Esophagus (tissue), 2 donors: ENCODE measurements at regions not wholly inside any gene's neighbourhood (a gene's known extent, or its start where the extent isn't known, plus 50 kb on each side); places are given as distances from the start of the nearest gene placed in this dataset.

Experiments used
- H3K27ac ChIP-seq, 2 donors: one replicate each; pipeline ENCODE4 v1.5.1; 2013; ENCODE audit warnings: low read depth in 2 of 2, mild to moderate bottlenecking in 2 of 2, inconsistent platforms in 1 of 2, low read length in 1 of 2, moderate library complexity in 1 of 2
- H3K27me3 ChIP-seq, 2 donors: one replicate each; pipeline ENCODE4 v1.6.1; 2013; ENCODE audit warnings: low read length in 2 of 2, control low read depth in 1 of 2, mild to moderate bottlenecking in 1 of 2; ENCODE audit not compliant: insufficient read depth in 2 of 2, control insufficient read depth in 1 of 2
- H3K36me3 ChIP-seq, 2 donors: one replicate each; pipeline ENCODE4 v1.6.1; 2013; ENCODE audit warnings: low read length in 1 of 2; ENCODE audit not compliant: control insufficient read depth in 2 of 2, insufficient read depth in 2 of 2
- H3K4me1 ChIP-seq, 2 donors: one replicate each; pipeline ENCODE4 v1.6.1; 2013; ENCODE audit warnings: low read length in 1 of 2; ENCODE audit not compliant: control insufficient read depth in 2 of 2, insufficient read depth in 2 of 2
- H3K4me3 ChIP-seq, 2 donors: one replicate each; pipeline ENCODE4 v1.5.1; 2013; ENCODE audit warnings: low read length in 2 of 2, mild to moderate bottlenecking in 2 of 2, low read depth in 1 of 2, moderate library complexity in 1 of 2
- H3K9me3 ChIP-seq, 2 donors: one replicate each; pipeline ENCODE4 v1.6.1; 2013; ENCODE audit warnings: mild to moderate bottlenecking in 2 of 2, low read depth in 1 of 2, low read length in 1 of 2, moderate library complexity in 1 of 2; ENCODE audit not compliant: control insufficient read depth in 2 of 2, insufficient read depth in 1 of 2
- WGBS, 2 donors: extraction: QIAGEN DNeasy Blood & Tissue Kit; methylation state at CpG; one replicate each; pipeline ENCODE4 v1.1.7; 2013; 5-methylcytosine and 5-hydroxymethylcytosine counted together
- donor health status: healthy with polysubstance abuse.
- donor health status: Bipolar disorder and iron deficiency.

- 84 to 86% methylated on average over 4 of the region's 4 CpGs for WGBS, 2 donors
- no peaks in the 10 kb centered on the region for H3K4me1 ChIP-seq
- no peaks in the 10 kb centered on the region for H3K9me3 ChIP-seq
- H3K4me3 ChIP-seq: no peak overlapping the region
- no peak overlapping the region for H3K27ac ChIP-seq
- no peaks in the 10 kb centered on the region for H3K27me3 ChIP-seq
- H3K36me3 ChIP-seq: no peaks in the 10 kb centered on the region
Observed at GRCh38 chr3:35523074-35523473, 116.3 kb upstream of the ARPP21 start.

- no peaks in the 10 kb centered on the region for H3K9me3 ChIP-seq
- no peak overlapping the region for H3K27ac ChIP-seq
- no peaks in the 10 kb centered on the region for H3K36me3 ChIP-seq
- H3K27me3 ChIP-seq: no peaks in the 10 kb centered on the region
- H3K4me3 ChIP-seq: no peak overlapping the region
- no peaks in the 10 kb centered on the region for H3K4me1 ChIP-seq
- 74 to 77% methylated on average over 4 of the region's 4 CpGs for WGBS, 2 donors
Observed at GRCh38 chr3:35523838-35524237, 115.5 kb upstream of the ARPP21 start.

- no peaks in the 10 kb centered on the region for H3K9me3 ChIP-seq
- WGBS, 2 donors: 88 to 92% methylated on average over 2 of the region's 2 CpGs
Observed at GRCh38 chr3:35524856-35525255, 114.5 kb upstream of the ARPP21 start.

GRCh38 chr3:35528728-35529127 is 110.6 kb upstream of the ARPP21 start:
- H3K9me3 ChIP-seq: no peaks in the 10 kb centered on the region
- no peak overlapping the region for H3K27ac ChIP-seq
- H3K36me3 ChIP-seq: no peaks in the 10 kb centered on the region
- WGBS, 2 donors: 65 to 75% methylated on average over 6 of the region's 6 CpGs
- no peaks in the 10 kb centered on the region for H3K4me1 ChIP-seq
- no peaks in the 10 kb centered on the region for H3K27me3 ChIP-seq
- no peak overlapping the region for H3K4me3 ChIP-seq

More at GRCh38 chr3:35524856-35525255, 114.5 kb upstream of the ARPP21 start:
- Histone ChIP-seq H3K4me3 (no peak overlapping the region), H3K27me3 (no peaks in the 10 kb centered on the region), H3K4me1 (no peaks in the 10 kb centered on the region), H3K36me3 (no peaks in the 10 kb centered on the region), H3K27ac (no peak overlapping the region)

- no peak overlapping the region for H3K4me3 ChIP-seq
- no peaks in the 10 kb centered on the region for H3K36me3 ChIP-seq
- H3K27me3 ChIP-seq: no peaks in the 10 kb centered on the region
- no peaks in the 10 kb centered on the region for H3K4me1 ChIP-seq
- no peak overlapping the region for H3K27ac ChIP-seq
- H3K9me3 ChIP-seq: no peaks in the 10 kb centered on the region
- WGBS, 2 donors: 84 to 91% methylated on average over 6 of the region's 6 CpGs
Observed at GRCh38 chr3:35529337-35529736, 110.0 kb upstream of the ARPP21 start.

GRCh38 chr3:35537265-35537664 is 102.1 kb upstream of the ARPP21 start:
- Histone ChIP-seq H3K4me3 (no peak overlapping the region), H3K27ac (no peak overlapping the region), H3K36me3 (no peaks in the 10 kb centered on the region), H3K9me3 (no peaks in the 10 kb centered on the region), H3K27me3 (no peaks in the 10 kb centered on the region), H3K4me1 (no peaks in the 10 kb centered on the region)
- 47 to 63% methylated on average over 1 of the region's 1 CpG for WGBS, 2 donors

GRCh38 chr3:35544976-35545375 is 94.3 kb upstream of the ARPP21 start:
- Histone ChIP-seq H3K27ac (no peak overlapping the region), H3K36me3 (no peaks in the 10 kb centered on the region), H3K27me3 (no peaks in the 10 kb centered on the region), H3K9me3 (no peaks in the 10 kb centered on the region), H3K4me3 (no peak overlapping the region), H3K4me1 (no peaks in the 10 kb centered on the region)
- WGBS, 2 donors: 43 to 48% methylated on average over 1 of the region's 1 CpG

- Histone ChIP-seq H3K4me1 (no peaks in the 10 kb centered on the region), H3K36me3 (no peaks in the 10 kb centered on the region), H3K9me3 (no peaks in the 10 kb centered on the region), H3K27me3 (no peaks in the 10 kb centered on the region), H3K27ac (no peak overlapping the region), H3K4me3 (no peak overlapping the region)
- 20 to 30% methylated on average over 1 of the region's 1 CpG for WGBS, 2 donors
Observed at GRCh38 chr3:35549690-35550089, 89.6 kb upstream of the ARPP21 start.

- no peak overlapping the region for H3K27ac ChIP-seq
- no peaks in the 10 kb centered on the region for H3K36me3 ChIP-seq
- 75 to 89% methylated on average over 2 of the region's 2 CpGs for WGBS, 2 donors
- H3K9me3 ChIP-seq: peaks cover 3% of the 10 kb centered on the region in 2 donors
- no peak overlapping the region for H3K4me3 ChIP-seq
- no peaks in the 10 kb centered on the region for H3K27me3 ChIP-seq
- no peaks in the 10 kb centered on the region for H3K4me1 ChIP-seq
Observed at GRCh38 chr3:35562141-35562540, 77.2 kb upstream of the ARPP21 start.

GRCh38 chr3:35565048-35565447 is 74.3 kb upstream of the ARPP21 start:
- H3K4me3 ChIP-seq: no peak overlapping the region
- no peaks in the 10 kb centered on the region for H3K27me3 ChIP-seq
- no peak overlapping the region for H3K27ac ChIP-seq
- H3K9me3 ChIP-seq: no peaks in the 10 kb centered on the region
- H3K36me3 ChIP-seq: no peaks in the 10 kb centered on the region
- H3K4me1 ChIP-seq: no peaks in the 10 kb centered on the region
